GM19043 (cell line): ENCODE measurements at regions not wholly inside any gene's neighbourhood (a gene's known extent, or its start where the extent isn't known, plus 50 kb on each side); places are given as distances from the start of the nearest gene placed in this dataset.
"Not testable (repeated sequence)": the region's sequence is repeated elsewhere in the genome, so short reads cannot be mapped to it uniquely, and the experiment has no call there.

ENCODE experiments used
- ATAC-seq: cut with Tn5 transposase; IDR thresholded peaks from one replicate; pipeline ENCODE4 v1.9.1; 2021; ENCODE audit warnings: low read depth; ENCODE audit not compliant: unreplicated experiment

- ATAC-seq: no peak
These were observed 248.3 kb downstream of the PHF14 start for GRCh38 chr7:11221984-11222383.

- ATAC-seq: no peak
These were observed 250.9 kb downstream of the PHF14 start for GRCh38 chr7:11224535-11224934.

GRCh38 chr7:11228515-11228914 lies 254.8 kb downstream of the PHF14 start:
- ATAC-seq: no peak

- no peak for ATAC-seq
These were observed 257.5 kb downstream of the PHF14 start for GRCh38 chr7:11231190-11231589.

- no peak for ATAC-seq
These were observed 258.8 kb downstream of the PHF14 start for GRCh38 chr7:11232462-11232861.

- ATAC-seq: no peak
These were observed 260.2 kb downstream of the PHF14 start for GRCh38 chr7:11233871-11234270.

- ATAC-seq: no peak
These were observed 261.8 kb downstream of the PHF14 start for GRCh38 chr7:11235491-11235890.

GRCh38 chr7:11236680-11237079 lies 263.0 kb downstream of the PHF14 start:
- ATAC-seq: no peak

GRCh38 chr7:11237742-11238141 lies 264.1 kb downstream of the PHF14 start:
- no peak for ATAC-seq

GRCh38 chr7:11239316-11239715 lies 265.6 kb downstream of the PHF14 start:
- ATAC-seq: no peak

- no peak for ATAC-seq
These were observed 270.1 kb downstream of the PHF14 start for GRCh38 chr7:11243739-11244138.

GRCh38 chr7:11244149-11244548 lies 270.5 kb downstream of the PHF14 start:
- no peak for ATAC-seq

GRCh38 chr7:11247545-11247944 lies 273.9 kb downstream of the PHF14 start:
- no peak for ATAC-seq

GRCh38 chr7:11251436-11251835 lies 277.8 kb downstream of the PHF14 start:
- ATAC-seq: no peak

- ATAC-seq: no peak
These were observed 278.4 kb downstream of the PHF14 start for GRCh38 chr7:11252011-11252607.

- no peak for ATAC-seq
These were observed 279.1 kb downstream of the PHF14 start for GRCh38 chr7:11252705-11253272.

- no peak for ATAC-seq
These were observed 282.8 kb downstream of the PHF14 start for GRCh38 chr7:11256501-11256900.

- no peak for ATAC-seq
These were observed 287.8 kb downstream of the PHF14 start for GRCh38 chr7:11261470-11261869.

- no peak for ATAC-seq
These were observed 292.4 kb downstream of the PHF14 start for GRCh38 chr7:11266101-11266500.

- ATAC-seq: no peak
These were observed 298.7 kb downstream of the PHF14 start for GRCh38 chr7:11272352-11272751.

- ATAC-seq: no peak
These were observed 300.4 kb downstream of the PHF14 start for GRCh38 chr7:11274074-11274473.

GRCh38 chr7:11281953-11282352 lies 308.3 kb downstream of the PHF14 start:
- no peak for ATAC-seq

GRCh38 chr7:11283584-11283983 lies 309.9 kb downstream of the PHF14 start:
- not testable (repeated sequence) for ATAC-seq
